GM12878 (cell line): ENCODE measurements at regions not wholly inside any gene's neighbourhood (a gene's known extent, or its start where the extent isn't known, plus 50 kb on each side); places are given as distances from the start of the nearest gene placed in this dataset.

Source experiments
- GATAD2B ChIP-seq: fragments of 450-650 bp; conservative IDR thresholded peaks from 2 replicates; pipeline ENCODE4 v1.6.1; 2017; ENCODE audit warnings: low read depth, mild to moderate bottlenecking, moderate library complexity
- MYC ChIP-seq: IDR thresholded peaks from 2 replicates; pipeline ENCODE4 v1.6.1; 2011; ENCODE audit warnings: mild to moderate bottlenecking, low read length, moderate library complexity, inconsistent platforms; ENCODE audit not compliant: insufficient read depth, insufficient replicate concordance, insufficient read length, severe bottlenecking
- NFYB ChIP-seq: IDR thresholded peaks from 2 replicates; pipeline ENCODE4 v1.6.1; 2011; ENCODE audit warnings: low read depth, mild to moderate bottlenecking, low read length, improper control_type of control experiment, moderate library complexity; ENCODE audit not compliant: insufficient read depth
- POLR2AphosphoS5 ChIP-seq: IDR thresholded peaks from 2 replicates; pipeline ENCODE4 v1.6.1; 2011; ENCODE audit warnings: mild to moderate bottlenecking, low read length, inconsistent platforms
- RAD21 ChIP-seq: IDR thresholded peaks from 2 replicates; pipeline ENCODE4 v1.6.1; 2011; ENCODE audit warnings: mild to moderate bottlenecking, low read depth, low read length, moderate library complexity; ENCODE audit not compliant: insufficient read depth
- SIN3A ChIP-seq: IDR thresholded peaks from 2 replicates; pipeline ENCODE4 v1.6.1; 2012; ENCODE audit warnings: low read depth, low read length, improper control_type of control experiment
- SP1 ChIP-seq: IDR thresholded peaks from one replicate; pipeline ENCODE4 v1.6.1; 2011; ENCODE audit warnings: low read depth, low read length
- SPI1 ChIP-seq: IDR thresholded peaks from 2 replicates; pipeline ENCODE4 v1.6.1; 2011; ENCODE audit warnings: low read depth, mild to moderate bottlenecking, low read length, moderate library complexity, borderline replicate concordance; ENCODE audit not compliant: insufficient read depth
- SRF ChIP-seq, 2 experiments: IDR thresholded peaks; 2 replicates each; pipeline ENCODE4 v1.6.1; 2011; ENCODE audit warnings: low read depth in 2 of 2, low read length in 2 of 2, mild to moderate bottlenecking in 1 of 2, moderate library complexity in 1 of 2
- TARDBP ChIP-seq: IDR thresholded peaks from 2 replicates; pipeline ENCODE4 v1.6.1; 2016; ENCODE audit warnings: borderline replicate concordance
- ZBED1 ChIP-seq: IDR thresholded peaks from 2 replicates; pipeline ENCODE4 v1.6.1; 2016; ENCODE audit warnings: borderline replicate concordance
- TF ChIP-seq, protein P1 (sequence below), 3 experiments: IDR thresholded peaks in 2 of 3; conservative IDR thresholded peaks in 1 of 3; 2 replicates each; pipeline ENCODE4 v1.5.1; 2011; ENCODE audit warnings: low read depth in 3 of 3, low read length in 3 of 3, mild to moderate bottlenecking in 3 of 3, control low read depth in 2 of 3, moderate library complexity in 2 of 3, inconsistent platforms in 1 of 3, mixed read lengths in 1 of 3; ENCODE audit not compliant: control insufficient read depth in 2 of 3, insufficient read depth in 1 of 3; ENCODE audit errors: extremely low read depth in 1 of 3
- TF ChIP-seq, protein P2 (sequence below): IDR thresholded peaks from 2 replicates; pipeline ENCODE4 v1.6.1; 2012; ENCODE audit warnings: mild to moderate bottlenecking, low read depth, low read length

DNA sequence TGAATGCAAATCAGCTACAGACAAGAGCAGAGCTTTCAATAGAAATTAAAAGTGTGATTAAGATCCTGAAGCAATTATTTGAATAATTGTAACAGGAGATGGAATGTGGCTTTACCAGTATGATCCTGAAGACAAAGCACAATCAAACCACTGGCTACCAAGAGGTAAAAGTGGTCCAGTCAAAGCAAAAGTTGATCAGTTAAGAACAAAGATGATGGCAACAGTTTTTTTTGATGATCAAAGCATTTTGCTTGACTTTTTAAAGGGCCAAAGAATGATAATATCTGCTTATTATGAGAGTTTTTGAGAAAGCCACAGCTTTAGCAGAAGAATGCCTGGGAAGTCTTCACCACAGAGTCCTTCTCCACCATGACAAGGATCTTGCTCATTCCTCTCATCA is 409.2 kb downstream of the CSNK1G3 start:
- TF ChIP-seq, protein P1, sequence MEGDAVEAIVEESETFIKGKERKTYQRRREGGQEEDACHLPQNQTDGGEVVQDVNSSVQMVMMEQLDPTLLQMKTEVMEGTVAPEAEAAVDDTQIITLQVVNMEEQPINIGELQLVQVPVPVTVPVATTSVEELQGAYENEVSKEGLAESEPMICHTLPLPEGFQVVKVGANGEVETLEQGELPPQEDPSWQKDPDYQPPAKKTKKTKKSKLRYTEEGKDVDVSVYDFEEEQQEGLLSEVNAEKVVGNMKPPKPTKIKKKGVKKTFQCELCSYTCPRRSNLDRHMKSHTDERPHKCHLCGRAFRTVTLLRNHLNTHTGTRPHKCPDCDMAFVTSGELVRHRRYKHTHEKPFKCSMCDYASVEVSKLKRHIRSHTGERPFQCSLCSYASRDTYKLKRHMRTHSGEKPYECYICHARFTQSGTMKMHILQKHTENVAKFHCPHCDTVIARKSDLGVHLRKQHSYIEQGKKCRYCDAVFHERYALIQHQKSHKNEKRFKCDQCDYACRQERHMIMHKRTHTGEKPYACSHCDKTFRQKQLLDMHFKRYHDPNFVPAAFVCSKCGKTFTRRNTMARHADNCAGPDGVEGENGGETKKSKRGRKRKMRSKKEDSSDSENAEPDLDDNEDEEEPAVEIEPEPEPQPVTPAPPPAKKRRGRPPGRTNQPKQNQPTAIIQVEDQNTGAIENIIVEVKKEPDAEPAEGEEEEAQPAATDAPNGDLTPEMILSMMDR (IDR thresholded peaks at IDR 0.05 in 2 of 3, conservative IDR thresholded peaks at IDR 0.05 in 1 of 3; ENCODE audit: control insufficient read depth in 2 of 3, extremely low read depth in 1 of 3, insufficient read depth in 1 of 3, low read depth in 3 of 3, low read length in 3 of 3): no peak
- TF ChIP-seq SP1 (no peak), ZBED1 (no peak), GATAD2B (no peak), SPI1 (no peak), SIN3A (no peak), NFYB (no peak), TARDBP (no peak), SRF (IDR thresholded peaks at IDR 0.05; ENCODE audit: low read depth in 2 of 2, low read length in 2 of 2) (no peak), POLR2AphosphoS5 (no peak), MYC (no peak), RAD21 (no peak)
- TF ChIP-seq, protein P2, sequence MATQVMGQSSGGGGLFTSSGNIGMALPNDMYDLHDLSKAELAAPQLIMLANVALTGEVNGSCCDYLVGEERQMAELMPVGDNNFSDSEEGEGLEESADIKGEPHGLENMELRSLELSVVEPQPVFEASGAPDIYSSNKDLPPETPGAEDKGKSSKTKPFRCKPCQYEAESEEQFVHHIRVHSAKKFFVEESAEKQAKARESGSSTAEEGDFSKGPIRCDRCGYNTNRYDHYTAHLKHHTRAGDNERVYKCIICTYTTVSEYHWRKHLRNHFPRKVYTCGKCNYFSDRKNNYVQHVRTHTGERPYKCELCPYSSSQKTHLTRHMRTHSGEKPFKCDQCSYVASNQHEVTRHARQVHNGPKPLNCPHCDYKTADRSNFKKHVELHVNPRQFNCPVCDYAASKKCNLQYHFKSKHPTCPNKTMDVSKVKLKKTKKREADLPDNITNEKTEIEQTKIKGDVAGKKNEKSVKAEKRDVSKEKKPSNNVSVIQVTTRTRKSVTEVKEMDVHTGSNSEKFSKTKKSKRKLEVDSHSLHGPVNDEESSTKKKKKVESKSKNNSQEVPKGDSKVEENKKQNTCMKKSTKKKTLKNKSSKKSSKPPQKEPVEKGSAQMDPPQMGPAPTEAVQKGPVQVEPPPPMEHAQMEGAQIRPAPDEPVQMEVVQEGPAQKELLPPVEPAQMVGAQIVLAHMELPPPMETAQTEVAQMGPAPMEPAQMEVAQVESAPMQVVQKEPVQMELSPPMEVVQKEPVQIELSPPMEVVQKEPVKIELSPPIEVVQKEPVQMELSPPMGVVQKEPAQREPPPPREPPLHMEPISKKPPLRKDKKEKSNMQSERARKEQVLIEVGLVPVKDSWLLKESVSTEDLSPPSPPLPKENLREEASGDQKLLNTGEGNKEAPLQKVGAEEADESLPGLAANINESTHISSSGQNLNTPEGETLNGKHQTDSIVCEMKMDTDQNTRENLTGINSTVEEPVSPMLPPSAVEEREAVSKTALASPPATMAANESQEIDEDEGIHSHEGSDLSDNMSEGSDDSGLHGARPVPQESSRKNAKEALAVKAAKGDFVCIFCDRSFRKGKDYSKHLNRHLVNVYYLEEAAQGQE: no peak
